Kidney capillary endothelial cell (primary cell): ENCODE measurements at regions not wholly inside any gene's neighbourhood (a gene's known extent, or its start where the extent isn't known, plus 50 kb on each side); places are given as distances from the start of the nearest gene placed in this dataset.

Experiments
- DNase-seq: peaks from one replicate; pipeline ENCODE4 v3.0.0-alpha.2; 2018; ENCODE audit warnings: low spot score

DNA sequence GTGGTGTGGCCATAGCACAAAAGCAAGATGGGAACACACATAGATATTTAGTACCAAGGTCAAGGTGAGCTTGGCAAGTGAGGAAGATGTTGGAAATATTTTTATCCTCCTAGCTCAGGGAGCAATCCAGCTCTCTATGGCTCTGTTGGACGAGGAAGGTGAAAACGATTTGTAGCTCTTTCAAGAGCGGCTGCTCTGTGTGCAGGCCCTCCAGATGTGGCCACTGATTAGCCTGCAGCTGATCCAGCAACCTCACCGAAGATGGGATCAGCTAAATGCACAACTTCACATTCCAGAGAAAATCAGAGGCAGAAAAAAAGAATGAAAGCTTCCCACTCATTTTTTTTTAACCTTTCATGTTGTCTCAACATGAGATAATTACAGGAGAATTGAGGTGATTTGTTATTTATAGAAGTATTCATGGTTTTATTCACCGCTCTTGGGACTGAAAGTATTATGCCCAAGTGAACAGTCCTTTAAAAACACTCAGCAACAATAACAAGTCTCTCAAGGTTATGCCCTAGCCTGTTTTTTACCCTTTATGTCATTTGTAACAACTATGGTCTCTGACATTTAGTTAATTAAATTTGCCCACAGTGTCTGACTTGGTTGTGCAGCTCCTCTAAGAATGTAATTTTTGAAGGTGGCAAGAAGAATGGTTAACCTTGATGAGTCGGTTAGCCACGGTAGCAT is 213.6 kb upstream of the ADARB2 start:
- DNase-seq, result no peak

DNA sequence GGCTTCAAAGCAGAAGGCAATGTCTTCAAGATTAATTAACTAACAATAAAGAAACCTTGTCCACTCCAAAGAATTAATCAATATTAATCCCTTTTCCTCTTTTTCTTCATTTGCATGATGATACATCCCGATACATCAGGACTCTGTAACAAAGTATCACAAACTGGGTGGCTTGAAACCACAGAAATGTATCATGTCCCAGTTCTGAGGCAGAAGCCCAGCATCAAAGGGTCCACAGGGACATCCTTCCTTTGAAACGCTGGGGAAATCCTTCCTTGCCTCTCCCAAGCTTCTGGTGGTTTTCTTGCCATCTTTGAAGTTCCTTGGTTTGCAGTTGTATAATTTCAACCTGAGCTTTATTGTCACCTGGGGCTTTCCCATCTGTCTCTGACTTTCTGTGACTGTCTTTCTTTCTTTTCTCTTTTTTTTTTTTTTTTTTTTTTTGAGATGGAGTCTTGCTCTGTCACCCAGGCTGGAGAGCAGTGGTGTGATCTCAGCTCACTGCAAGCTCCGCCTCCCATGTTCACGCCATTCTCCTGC is 210.2 kb upstream of the ADARB2 start:
- DNase-seq, result no peak

DNA sequence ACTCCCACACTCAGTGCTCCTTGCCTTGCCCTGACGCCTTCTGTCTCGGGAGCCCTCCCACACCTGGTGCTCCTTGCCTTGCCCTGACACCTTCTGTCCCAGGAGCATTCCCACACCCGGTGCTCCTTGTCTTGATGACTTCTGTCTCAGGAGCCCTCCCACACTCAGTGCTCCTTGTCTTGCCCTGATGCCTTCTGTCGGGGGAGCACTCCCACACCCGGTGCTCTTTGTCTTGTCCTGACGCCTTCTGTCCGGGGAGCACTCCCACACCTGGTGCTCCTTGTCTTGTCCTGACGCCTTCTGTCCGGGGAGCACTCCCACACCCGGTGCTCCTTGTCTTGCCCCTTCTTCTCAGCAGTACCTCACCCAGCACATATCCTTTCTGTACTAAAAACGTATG is 207.2 kb upstream of the ADARB2 start:
- no peak for DNase-seq

DNA sequence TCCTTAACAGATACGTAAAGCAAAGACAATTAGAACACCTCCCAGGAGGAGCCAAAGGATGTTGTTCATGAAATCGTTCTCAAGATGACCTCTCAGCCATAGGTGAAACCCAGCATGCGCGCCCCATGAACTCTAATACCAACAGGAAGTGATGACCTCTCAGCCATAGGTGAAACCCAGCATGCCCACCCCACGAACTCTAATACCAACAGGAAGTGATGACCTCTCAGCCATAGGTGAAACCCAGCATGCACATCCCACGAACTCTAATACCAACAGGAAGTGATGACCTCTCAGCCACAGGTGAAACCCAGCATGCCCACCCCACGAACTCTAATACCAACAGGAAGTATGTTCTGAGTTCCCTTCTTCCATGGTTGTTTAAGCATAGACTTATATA is 205.2 kb upstream of the ADARB2 start:
- DNase-seq, result no peak

DNA sequence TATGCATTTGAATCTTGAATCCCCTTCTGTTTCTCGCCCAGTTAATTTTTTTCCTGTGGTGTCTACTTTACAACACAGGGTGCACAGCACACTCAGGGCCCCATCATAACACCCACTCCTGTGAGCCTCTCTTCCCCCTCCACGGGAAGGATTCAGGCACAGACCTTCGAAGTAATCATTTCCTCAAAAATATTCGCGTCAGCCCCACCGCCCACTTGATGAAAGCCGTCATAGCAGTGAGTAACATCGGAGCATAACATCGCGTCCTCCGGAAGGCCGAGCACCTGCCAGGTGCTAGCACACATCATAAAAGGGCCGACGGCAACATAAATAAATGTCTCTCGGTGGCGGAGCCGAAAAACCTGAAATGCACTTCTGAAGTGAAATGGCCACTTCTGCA is 201.7 kb upstream of the ADARB2 start:
- DNase-seq, result no peak

DNA sequence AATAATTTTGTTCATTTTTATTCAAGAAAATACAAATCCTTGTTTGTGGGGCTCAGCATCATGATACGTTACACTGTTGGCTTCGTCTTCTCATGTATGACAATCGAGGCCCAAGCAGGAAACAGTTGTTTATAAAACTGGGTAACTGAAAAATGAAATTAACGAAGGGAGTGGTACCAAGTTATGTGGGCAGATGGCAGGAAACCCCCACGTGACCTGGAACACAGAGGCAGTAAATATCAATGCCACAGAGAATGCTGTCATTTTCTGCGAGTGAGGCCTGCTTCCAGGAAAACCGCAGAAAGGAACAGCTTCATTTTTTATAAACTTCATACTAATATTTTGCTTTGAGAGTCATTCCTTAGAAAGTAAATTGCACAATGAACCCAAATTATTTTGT is 201.0 kb upstream of the ADARB2 start:
- DNase-seq, result no peak

DNA sequence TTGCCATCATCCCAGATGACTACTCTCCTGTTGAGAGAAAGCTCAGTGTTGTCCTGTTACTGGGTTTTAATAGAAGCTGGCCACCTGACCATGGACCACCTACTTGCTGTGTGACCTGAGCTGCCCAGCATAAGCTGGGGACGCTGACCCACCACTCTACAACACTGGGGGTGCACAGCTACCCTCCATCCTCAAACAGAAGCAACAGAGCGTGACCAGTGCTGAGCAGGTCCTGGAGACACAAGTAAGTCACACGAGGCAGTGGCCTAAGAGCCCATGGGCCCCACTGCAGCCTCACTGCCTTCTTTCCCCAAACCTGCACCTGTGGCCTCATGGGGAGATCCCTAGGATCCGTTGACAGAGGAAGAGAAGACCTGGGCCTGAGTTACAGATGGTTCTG is 198.6 kb upstream of the ADARB2 start:
- no peak for DNase-seq

DNA sequence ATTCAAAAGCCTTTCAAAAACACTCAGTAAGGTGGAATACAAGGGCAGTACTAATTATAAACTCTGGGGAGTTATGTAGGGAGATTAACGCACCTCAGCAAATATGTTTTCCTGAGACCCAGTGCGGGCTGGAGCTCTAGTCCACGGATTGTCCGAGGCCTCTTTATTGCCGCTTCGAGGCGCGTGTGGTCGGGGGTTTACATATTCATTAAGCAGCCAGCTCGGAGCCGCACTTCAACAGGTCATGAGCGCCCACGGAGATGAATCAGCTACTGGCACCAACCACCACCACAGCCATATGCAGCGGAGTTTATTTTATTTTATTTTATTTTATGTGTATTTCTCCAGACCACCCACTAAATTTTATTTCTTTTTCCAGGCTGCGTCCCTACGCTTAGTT is 195.9 kb upstream of the ADARB2 start:
- no peak for DNase-seq

DNA sequence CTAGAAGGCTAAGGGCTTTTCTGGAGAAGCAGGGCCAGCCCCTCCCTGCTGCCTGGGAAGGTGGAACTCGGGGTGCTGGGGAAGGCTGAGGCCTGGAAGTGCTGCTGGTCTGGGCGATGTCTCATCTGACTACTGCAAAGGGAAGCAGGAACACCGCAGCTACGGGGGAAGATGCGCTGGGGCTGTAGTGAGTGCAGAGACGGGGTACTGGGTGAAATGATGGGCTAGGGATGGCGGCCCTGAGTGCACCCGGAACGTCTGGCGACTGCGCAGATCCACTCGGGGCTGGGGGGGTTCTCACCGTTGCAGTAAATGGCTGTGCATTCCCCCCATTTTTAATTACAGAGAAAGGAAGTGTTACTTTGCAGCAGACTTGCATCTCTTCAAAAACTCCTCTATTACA is 195.4 kb upstream of the ADARB2 start:
- DNase-seq, result no peak

DNA sequence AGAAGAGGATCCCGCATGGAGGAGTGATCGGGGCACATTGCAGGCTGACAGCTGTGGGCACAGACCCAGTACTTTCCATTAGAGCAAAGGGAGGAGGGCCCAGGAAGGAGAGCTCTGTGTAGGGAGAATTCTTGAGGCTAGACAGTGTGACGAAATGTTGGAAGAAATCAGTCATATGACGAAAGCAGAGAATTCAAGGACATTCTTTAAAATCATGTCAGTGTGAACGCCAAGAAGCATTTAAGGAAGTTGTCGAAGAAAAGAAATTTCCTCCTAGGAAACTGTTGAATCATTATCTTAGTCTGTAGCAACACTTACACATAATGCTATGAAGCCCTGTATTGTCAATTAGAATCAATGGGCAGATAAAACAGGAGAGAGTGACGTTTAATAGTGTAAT is 191.3 kb upstream of the ADARB2 start:
- no peak for DNase-seq

DNA sequence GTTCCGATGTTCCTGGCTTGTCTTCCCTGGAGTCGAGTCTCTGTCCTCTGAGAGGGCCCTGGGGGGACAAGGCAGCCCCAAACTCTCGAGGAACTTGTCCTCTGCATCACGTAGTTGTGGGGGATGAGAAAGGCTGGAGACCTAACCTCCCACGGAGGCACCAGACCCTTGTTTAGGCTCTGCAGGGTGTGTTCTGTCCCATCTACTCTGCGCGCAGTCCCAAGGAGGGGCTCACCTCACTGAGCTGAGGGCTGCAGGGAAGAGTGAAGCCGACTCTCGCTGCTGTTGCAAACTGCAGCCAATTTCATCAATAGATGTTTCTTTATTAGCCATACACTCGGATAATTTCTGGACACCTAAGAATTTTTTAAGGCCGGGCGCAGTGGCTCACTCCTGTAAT is 186.7 kb upstream of the ADARB2 start:
- DNase-seq, result no peak

DNA sequence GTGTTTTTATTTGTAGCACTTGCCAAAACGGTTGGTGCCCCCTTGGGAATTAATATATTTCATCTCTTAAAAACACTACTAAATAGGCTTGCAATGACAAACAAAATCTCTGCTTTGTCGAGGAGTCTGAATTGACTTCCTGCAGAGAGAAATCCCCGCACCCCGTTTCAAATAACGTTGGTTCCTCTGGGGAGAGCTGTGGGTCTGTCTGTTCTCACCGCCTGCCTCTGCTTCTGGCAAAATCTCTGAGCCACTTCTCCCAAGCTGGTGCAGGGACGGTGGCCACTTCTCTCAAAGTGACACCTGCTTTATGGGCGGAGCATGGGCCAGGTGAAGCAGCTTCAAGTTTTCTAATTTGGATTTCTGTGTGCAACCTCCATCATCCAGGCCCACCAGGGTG is 186.3 kb upstream of the ADARB2 start:
- DNase-seq, result no peak

DNA sequence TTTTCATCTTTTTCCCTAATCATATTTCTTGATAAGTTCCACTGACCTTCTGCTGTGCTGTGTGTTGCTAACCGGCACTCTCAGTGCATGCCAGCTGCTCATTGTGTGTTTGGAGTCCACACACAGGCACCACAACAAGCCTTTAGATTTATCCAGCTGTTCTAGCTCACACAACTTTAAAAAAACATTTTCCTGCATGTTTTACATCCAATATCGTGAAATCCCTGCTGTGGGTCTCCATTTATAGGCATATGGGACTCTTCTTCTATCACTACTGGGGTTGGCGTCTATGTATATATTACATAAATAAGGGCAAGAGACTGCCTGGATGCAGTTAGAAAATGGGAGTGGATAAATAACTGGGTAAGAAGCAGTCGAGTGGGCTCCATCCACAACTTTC is 183.6 kb upstream of the ADARB2 start:
- DNase-seq, result no peak

DNA sequence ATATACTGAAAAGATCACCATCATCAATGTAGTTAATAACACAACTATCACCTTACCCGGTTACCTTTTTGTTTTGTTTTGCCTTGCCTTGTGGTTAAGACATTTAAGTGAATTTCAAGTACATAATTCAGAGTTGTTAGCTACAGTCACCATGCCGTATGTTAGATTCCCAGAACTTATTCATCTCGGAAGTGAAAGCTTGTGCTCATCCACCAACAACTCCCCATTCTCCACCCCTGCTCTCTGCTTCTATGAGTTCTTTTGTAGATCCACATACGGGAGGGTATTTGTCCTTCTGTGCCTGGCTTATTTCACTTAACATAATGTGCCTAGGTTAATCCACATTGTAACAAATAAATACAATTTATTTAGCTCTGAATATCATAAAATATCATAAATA is 182.8 kb upstream of the ADARB2 start:
- no peak for DNase-seq

DNA sequence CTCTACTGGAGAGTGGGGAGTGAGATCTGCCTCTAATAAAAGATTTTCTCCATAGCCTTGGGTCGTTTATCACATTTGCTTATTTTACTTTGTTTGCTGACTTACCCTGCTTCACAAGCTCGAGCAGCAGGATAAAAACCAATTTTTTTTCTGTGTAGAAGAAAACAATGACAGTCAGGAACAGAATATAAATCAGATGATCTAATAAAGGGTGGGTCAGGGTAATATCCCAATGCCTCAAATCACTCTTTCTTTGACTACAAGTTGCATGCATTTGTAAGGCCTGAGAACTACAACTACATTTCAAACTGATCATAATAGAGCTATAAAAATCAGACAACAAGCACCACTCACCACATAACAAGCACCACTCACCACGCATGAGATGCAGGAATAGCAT is 174.4 kb upstream of the ADARB2 start:
- no peak for DNase-seq

DNA sequence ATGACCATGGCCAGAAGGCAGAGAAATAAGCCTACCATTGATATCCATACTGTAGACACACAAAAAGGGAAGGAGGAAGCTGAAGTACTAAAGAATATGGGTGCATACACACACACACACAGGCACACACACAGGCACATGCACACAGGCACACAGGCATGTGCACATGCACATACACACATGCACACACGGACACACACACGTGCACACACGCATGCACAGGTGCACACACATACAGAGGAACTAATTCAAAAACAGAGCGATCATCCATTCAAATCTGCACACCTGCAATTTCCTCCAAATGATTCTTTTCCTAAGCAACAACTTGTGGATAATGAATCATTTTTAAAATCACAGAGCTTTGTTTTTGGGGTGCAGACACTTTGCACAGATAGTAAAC is 166.7 kb upstream of the ADARB2 start:
- no peak for DNase-seq

DNA sequence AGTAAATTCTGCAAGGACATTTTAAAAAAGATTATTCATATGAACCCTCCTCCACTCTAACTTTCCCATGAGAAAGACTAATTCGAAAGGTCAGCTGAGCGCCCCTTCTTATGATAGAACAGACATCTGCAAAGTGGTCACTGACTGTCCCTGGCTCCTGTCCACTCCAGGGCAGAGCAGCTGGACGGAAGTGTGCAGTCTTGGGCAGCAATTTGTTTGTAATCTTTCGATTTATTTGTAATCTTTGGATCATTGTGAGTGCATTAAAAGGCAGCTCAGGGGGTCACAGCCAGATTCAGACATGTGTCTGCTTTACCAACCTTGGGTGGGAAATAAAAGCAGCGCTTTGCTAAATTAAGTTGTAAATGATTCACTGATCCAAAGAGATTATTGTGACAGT is 158.8 kb upstream of the ADARB2 start:
- DNase-seq, result no peak

DNA sequence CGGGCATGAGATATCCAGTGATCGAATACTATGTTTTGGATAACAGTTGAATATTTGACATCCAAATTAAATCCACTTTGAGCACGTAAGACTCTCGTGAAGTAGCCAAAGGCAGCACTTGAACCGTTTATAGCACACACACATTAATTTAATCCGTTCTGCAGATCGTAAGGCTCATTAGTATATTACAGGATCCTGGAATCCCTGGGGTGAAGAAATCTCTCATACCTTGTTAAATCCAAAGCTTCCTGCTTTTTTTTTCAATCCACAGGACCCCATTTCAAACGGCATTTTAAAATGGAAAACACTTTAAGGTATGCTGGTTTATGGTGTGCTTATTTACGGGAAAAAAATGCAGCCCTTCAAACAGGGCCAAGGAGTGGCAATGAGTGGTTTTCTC is 158.4 kb upstream of the ADARB2 start:
- no peak for DNase-seq

DNA sequence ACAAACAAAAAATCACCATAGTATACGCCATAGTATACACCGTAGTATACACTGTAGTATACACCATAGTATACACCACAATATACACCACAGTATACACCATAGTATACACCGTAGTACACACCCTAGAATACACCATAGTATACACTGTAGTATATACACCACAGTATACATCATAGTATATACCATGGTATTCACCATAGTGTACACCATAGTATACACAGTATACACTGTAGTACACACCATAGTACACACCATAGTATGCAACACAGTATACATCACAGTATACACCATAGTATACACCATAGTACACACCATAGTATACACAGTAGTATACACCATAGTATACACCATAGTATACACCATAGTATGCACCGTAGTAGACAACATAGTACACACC is 157.6 kb upstream of the ADARB2 start:
- DNase-seq, result no peak

DNA sequence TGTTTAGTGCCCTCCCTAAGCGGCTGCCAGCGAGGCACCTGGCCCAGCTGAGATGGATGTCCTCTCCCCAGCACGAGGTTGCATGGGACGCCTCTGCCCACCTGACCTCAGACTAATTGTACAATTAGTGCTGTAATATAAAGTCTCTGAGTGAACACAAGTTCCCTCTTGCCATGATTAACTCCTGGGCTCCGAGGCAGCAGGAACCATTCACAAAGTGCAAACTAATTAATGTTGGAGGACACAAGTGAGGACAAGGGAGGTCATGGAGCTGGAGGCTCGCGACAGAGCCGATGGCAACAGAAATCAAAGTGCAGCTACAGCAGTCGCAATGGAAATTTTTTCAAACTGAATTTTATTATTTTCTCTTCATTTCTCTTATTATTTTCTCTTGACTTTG is 156.6 kb upstream of the ADARB2 start:
- DNase-seq, result no peak

DNA sequence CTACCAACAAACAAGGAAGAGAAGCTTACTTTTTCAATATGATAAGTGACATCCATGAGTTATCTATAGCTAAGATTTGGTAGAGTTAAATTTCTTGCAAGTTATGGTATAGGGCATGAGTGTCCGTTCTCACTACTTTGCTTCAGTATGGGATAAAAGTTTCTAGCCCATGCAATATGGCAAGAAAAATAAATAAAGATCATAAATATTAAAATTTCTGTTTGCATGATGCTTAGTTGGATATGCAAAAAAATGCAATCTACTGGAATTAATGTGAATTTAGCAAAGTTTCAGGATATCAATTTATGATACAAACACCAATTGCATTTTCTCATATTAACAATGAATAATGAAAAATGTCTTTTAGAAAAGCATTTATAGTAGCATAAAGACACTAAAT is 148.7 kb upstream of the ADARB2 start:
- no peak for DNase-seq

DNA sequence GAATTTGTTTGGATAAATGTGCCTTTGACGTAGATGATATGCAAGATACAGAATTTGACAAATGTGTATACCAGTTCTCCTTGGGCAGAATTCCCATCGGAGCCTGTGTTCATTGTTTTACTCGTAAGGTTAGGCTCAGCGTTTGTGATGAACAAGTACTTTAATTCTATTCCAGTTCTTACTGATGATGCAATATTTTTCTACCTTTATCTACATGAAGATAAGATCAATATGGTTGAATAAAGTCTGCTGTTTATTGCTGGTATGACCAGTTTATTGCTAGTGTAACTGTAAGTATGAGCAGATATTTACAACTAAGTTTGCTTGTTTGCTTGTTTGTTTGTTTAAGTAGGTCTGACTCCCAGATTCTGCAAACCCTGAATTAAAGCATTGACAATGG is 145.4 kb upstream of the ADARB2 start:
- DNase-seq, result no peak

DNA sequence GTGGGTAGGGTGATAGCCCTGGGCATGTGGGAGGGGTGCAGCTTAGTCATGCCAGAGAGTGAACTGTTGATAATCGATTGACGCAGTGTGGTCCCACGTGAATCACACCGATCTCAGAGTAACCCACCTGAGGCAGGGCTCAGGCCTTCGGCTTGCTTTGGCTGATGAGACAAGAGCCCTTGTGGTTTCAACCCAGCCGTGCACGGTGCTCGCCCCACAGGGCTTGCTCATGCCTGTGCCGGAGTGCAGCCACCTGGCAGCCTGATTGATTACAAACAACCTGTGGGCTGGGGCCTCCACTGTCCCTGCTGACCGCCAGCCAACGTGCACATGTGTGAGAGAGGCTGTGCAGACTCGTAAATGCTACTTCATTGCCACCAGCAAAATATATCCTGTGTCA is 144.9 kb upstream of the ADARB2 start:
- DNase-seq, result no peak

DNA sequence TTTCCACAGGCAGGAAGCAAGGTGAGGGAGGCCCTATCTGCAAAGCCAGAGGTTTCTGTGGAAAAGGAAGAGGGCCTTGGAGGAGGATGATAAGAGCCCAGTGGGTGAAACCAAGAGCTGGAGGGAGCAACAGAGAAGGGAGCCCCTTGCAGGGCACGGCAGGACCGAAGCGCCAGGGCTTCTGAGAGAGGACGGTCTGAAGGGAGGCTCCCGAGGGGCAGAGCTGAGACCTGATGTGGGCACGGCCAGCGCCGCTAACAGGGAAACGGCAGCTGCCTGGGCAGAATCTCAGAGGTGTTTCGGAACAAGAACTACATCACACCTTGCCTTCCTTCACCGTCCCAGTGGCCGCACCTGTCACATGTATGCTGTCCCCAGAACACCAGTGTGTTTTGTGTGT is 144.3 kb upstream of the ADARB2 start:
- DNase-seq, result no peak

DNA sequence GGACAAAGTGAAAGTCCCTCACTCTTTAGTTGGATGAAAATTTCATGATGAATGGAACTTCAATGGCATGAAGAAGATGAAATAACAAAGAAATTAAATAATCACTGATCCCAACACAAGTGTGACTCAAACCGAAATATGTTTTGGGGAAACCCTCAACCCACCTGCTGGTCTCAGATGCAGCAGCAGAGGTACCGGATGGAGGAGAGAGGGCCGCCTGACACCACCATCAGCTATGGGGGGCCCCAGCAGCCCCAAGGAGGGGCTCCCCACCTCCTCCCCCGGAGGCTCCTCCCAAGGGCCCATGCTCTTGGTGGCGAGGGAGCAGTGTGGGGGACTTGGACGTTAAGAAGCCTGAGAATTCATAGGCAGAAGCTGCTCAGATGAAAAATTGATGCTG is 137.2 kb upstream of the ADARB2 start:
- no peak for DNase-seq
